MCF 10A (cell line): ENCODE measurements at regions not wholly inside any gene's neighbourhood (a gene's known extent, or its start where the extent isn't known, plus 50 kb on each side); places are given as distances from the start of the nearest gene placed in this dataset.

ENCODE experiments used
- BruUV-seq: library from RNA; stranded (reverse); fragments of 400-500 nt; replicated peaks from 2 replicates; lab custom pipeline; 2021; lab: Mats Ljungman, UMichigan
- CTCF ChIA-PET: fragments of 300-600 bp; sonication (Branson Sonifier 250); formaldehyde crosslinking; extraction: SDS; loops from one replicate; lab custom pipeline; 2021; ENCODE audit warnings: antibody characterized with exemption, inconsistent platforms; lab: Yijun Ruan, JAX
- POLR2A ChIA-PET: fragments of 300-600, 350-650 bp; sonication (Branson Sonifier 250); formaldehyde crosslinking; extraction: SDS; loops from one replicate; lab custom pipeline; 2020; ENCODE audit warnings: antibody characterized with exemption, inconsistent platforms; lab: Yijun Ruan, JAX
- DNase-seq: peaks from one replicate; pipeline ENCODE4 v3.0.0-alpha.2; 2018; ENCODE audit not compliant: unreplicated experiment
- H3K27ac Mint-ChIP-seq: one replicate; pipeline ENCODE4 v1.8.0; 2022; ENCODE audit warnings: mild to moderate bottlenecking, low read depth, mixed read lengths; ENCODE audit not compliant: unreplicated experiment
- H3K27me3 Mint-ChIP-seq: one replicate; pipeline ENCODE4 v1.8.0; 2022; ENCODE audit warnings: mixed read lengths; ENCODE audit not compliant: insufficient read depth, unreplicated experiment
- H3K36me3 Mint-ChIP-seq: one replicate; pipeline ENCODE4 v1.8.0; 2022; ENCODE audit warnings: mild to moderate bottlenecking, moderate library complexity, mixed read lengths; ENCODE audit not compliant: insufficient read depth, unreplicated experiment
- H3K4me1 Mint-ChIP-seq: one replicate; pipeline ENCODE4 v1.8.0; 2022; ENCODE audit warnings: mixed read lengths; ENCODE audit not compliant: insufficient read depth, unreplicated experiment
- H3K4me3 Mint-ChIP-seq: one replicate; pipeline ENCODE4 v1.8.0; 2022; ENCODE audit warnings: mild to moderate bottlenecking, moderate library complexity, mixed read lengths; ENCODE audit not compliant: unreplicated experiment
- H3K9me3 Mint-ChIP-seq: one replicate; pipeline ENCODE4 v1.8.0; 2022; ENCODE audit warnings: mixed read lengths; ENCODE audit not compliant: unreplicated experiment
- CTCF ChIP-seq: fragments of 200-600 bp; IDR thresholded peaks from one replicate; pipeline ENCODE4 v1.8.0; 2022; ENCODE audit warnings: antibody characterized with exemption, mild to moderate bottlenecking; ENCODE audit not compliant: unreplicated experiment
- intact Hi-C: fragments of 100-400 bp; cut with micrococcal nuclease; formaldehyde crosslinking; loops from 2 replicates; pipeline ENCODE4 v1.14.1; 2022

DNA sequence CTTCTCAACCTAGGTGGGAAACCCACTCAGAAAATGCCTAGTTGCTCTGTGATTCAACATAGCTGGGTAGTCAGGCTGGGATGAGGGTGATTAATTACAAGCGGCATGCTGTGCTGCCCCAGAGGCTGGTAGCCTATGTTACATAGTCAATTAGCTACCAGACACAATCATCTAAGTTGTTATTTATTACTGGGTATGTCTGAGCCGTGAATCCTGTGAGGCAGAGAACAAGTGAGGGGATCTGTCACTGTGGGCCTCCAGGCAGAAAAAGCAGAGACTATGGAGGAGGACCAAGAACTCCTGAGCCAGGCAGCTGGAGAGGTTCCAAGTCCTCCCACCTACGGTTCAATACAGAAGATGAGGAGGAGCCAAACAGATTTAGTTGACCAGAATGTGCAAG, 186.6 kb upstream of the BDNF start:
- Mint-ChIP-seq H3K4me3 (no peak overlapping the region), H3K36me3 (no peaks in the 10 kb centered on the region), H3K27ac (no peak overlapping the region), H3K9me3 (peaks cover 8% of the 10 kb centered on the region), H3K4me1 (peaks cover 15% of the 10 kb centered on the region), H3K27me3 (peaks cover 13% of the 10 kb centered on the region)
- CTCF ChIA-PET: interaction anchor here (0.6 to 1.0 kb wide), 2 partner anchors 10 to 13 kb away, joined by 3 read pairs; no protein-coding TSS in a partner anchor
- no TSS peak for BruUV-seq
- intact Hi-C loops: no loop called here
- TF ChIP-seq CTCF: no peak
- no peak for DNase-seq
- POLR2A ChIA-PET: no interaction called here

GRCh38 chr11:27882066-27882697, 181.9 kb upstream of the BDNF start:
- Mint-ChIP-seq H3K9me3 (no peaks in the 10 kb centered on the region), H3K4me3 (peak overlapping the region; percentile 31), H3K36me3 (no peaks in the 10 kb centered on the region), H3K4me1 (peaks cover 19% of the 10 kb centered on the region), H3K27me3 (no peaks in the 10 kb centered on the region), H3K27ac (peak overlapping the region; percentile 75)
- intact Hi-C loops: no loop called here
- TF ChIP-seq CTCF: no peak
- peak; percentile 3 for DNase-seq
- POLR2A ChIA-PET: no interaction called here
- CTCF ChIA-PET: no interaction called here
- no TSS peak for BruUV-seq

- no peaks in the 10 kb centered on the region for H3K9me3 Mint-ChIP-seq
- no peak for DNase-seq
- BruUV-seq: no TSS peak
Observed at GRCh38 chr11:27875831-27876775, 175.8 kb upstream of the BDNF start.

More at GRCh38 chr11:27875831-27876775, 175.8 kb upstream of the BDNF start:
- Mint-ChIP-seq H3K27ac (no peak overlapping the region), H3K27me3 (no peaks in the 10 kb centered on the region), H3K4me3 (no peak overlapping the region), H3K4me1 (no peaks in the 10 kb centered on the region), H3K36me3 (no peaks in the 10 kb centered on the region)
- no peak for TF ChIP-seq CTCF
- intact Hi-C loops: no loop called here
- CTCF ChIA-PET: interaction anchor here (0.6 kb wide), 1 partner anchor 250 kb away, joined by 3 read pairs; no protein-coding TSS in a partner anchor
- POLR2A ChIA-PET: no interaction called here
